ENCODE measurements at regions not wholly inside any gene's neighbourhood (a gene's known extent, or its start where the extent isn't known, plus 50 kb on each side); places are given as distances from the start of the nearest gene placed in this dataset.

GRCh38 chr5:164303646-164304215 lies 798.3 kb downstream of the MAT2B start:
- no peak overlapping the region for H3K4me3 ChIP-seq (ENCODE audit: low read length)
- no peak for ATAC-seq

DNA sequence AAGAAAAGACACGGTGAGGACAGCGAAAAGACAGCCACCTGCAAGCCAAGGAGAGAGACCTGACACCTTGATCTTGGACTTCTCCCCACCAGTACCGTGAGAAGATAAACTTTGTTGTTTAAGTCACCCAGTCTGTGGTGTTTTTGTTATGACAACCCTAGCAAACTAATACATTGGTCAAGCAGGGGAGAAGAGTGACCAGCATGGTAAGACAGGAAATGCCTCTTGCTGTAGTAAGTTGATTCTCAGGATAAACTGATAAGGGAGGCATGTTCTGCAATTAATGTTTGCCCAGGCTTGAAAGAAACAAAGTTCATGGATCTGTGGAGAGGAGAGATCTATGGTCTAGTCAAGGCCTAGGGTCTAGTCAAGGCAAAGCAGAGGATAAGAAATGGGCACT lies 801.2 kb downstream of the MAT2B start:
- Histone ChIP-seq H3K9me3 (ENCODE audit: control insufficient read depth in 2 of 3, low read length in 3 of 3) (no peaks in the 10 kb centered on the region), H3K4me3 (ENCODE audit: low read length) (no peak overlapping the region), H3K36me3 (ENCODE audit: control insufficient read depth in 2 of 3, insufficient read depth in 3 of 3, low read length in 3 of 3) (no peaks in the 10 kb centered on the region), H3K27me3 (ENCODE audit: control insufficient read depth in 2 of 2, insufficient read depth in 2 of 2, low read length in 2 of 2) (no peaks in the 10 kb centered on the region), H3K27ac (ENCODE audit: low read depth, low read length) (no peak overlapping the region), H3K4me1 (ENCODE audit: control insufficient read depth in 2 of 2, insufficient read depth in 2 of 2, low read length in 2 of 2) (no peaks in the 10 kb centered on the region)
- H3K4me3 Mint-ChIP-seq, result no peak overlapping the region
- H3K4me1 Mint-ChIP-seq, result no peaks in the 10 kb centered on the region
- ATAC-seq (no peak), DNase-seq (no peak)
- intact Hi-C loops (cut with micrococcal nuclease), result no loop called here
- H3K9me3 Mint-ChIP-seq, result peaks cover 0 to 13% (median 3%) of the 10 kb centered on the region in 11 donors
- no peak overlapping the region for H3K27ac Mint-ChIP-seq
- H3K36me3 Mint-ChIP-seq, result no peaks in the 10 kb centered on the region
- H3K27me3 Mint-ChIP-seq, result no peaks in the 10 kb centered on the region
- ChIA-PET POLR2A (no interaction called here), CTCF (no interaction called here)

More at GRCh38 chr5:164303646-164304215, 798.3 kb downstream of the MAT2B start:
- H3K4me1 Mint-ChIP-seq, result no peaks in the 10 kb centered on the region
- ChIA-PET POLR2A (no interaction called here), CTCF (no interaction called here)
- no peak for DNase-seq
- H3K27me3 Mint-ChIP-seq, result no peaks in the 10 kb centered on the region
- H3K4me3 Mint-ChIP-seq, result no peak overlapping the region
- H3K36me3 ChIP-seq (ENCODE audit: control insufficient read depth in 2 of 3, insufficient read depth in 3 of 3, low read length in 3 of 3), result no peaks in the 10 kb centered on the region
- H3K36me3 Mint-ChIP-seq, result no peaks in the 10 kb centered on the region
- H3K4me1 ChIP-seq (ENCODE audit: control insufficient read depth in 2 of 2, insufficient read depth in 2 of 2, low read length in 2 of 2), result no peaks in the 10 kb centered on the region
- peaks cover 0 to 13% (median 4%) of the 10 kb centered on the region in 11 donors for H3K9me3 Mint-ChIP-seq
- H3K27me3 ChIP-seq (ENCODE audit: control insufficient read depth in 2 of 2, insufficient read depth in 2 of 2, low read length in 2 of 2), result no peaks in the 10 kb centered on the region
- no peaks in the 10 kb centered on the region for H3K9me3 ChIP-seq (ENCODE audit: control insufficient read depth in 2 of 3, low read length in 3 of 3)
- H3K27ac ChIP-seq (ENCODE audit: low read depth, low read length), result no peak overlapping the region
- no peak overlapping the region for H3K27ac Mint-ChIP-seq
- intact Hi-C loops (cut with micrococcal nuclease), result no loop called here

GRCh38 chr5:164312801-164313200 lies 807.4 kb downstream of the MAT2B start:
- H3K4me1 ChIP-seq (ENCODE audit: control insufficient read depth in 2 of 2, insufficient read depth in 2 of 2, low read length in 2 of 2), result no peaks in the 10 kb centered on the region

GRCh38 chr5:164317676-164318075 lies 812.3 kb downstream of the MAT2B start:
- ATAC-seq (no peak), DNase-seq (no peak)
- H3K4me3 Mint-ChIP-seq, result no peak overlapping the region
- H3K27me3 Mint-ChIP-seq, result no peaks in the 10 kb centered on the region
- peaks cover 0 to 24% (median 0%) of the 10 kb centered on the region in 11 donors for H3K9me3 Mint-ChIP-seq
- Histone ChIP-seq H3K27ac (ENCODE audit: low read depth, low read length) (no peak overlapping the region), H3K27me3 (ENCODE audit: control insufficient read depth in 2 of 2, insufficient read depth in 2 of 2, low read length in 2 of 2) (no peaks in the 10 kb centered on the region), H3K4me3 (ENCODE audit: low read length) (no peak overlapping the region), H3K4me1 (ENCODE audit: control insufficient read depth in 2 of 2, insufficient read depth in 2 of 2, low read length in 2 of 2) (no peaks in the 10 kb centered on the region), H3K36me3 (ENCODE audit: control insufficient read depth in 2 of 3, insufficient read depth in 3 of 3, low read length in 3 of 3) (no peaks in the 10 kb centered on the region), H3K9me3 (ENCODE audit: control insufficient read depth in 2 of 3, low read length in 3 of 3) (no peaks in the 10 kb centered on the region)
- intact Hi-C loops (cut with micrococcal nuclease), result no loop called here
- CTCF ChIA-PET, result no interaction called here
- no peaks in the 10 kb centered on the region for H3K4me1 Mint-ChIP-seq
- no peak overlapping the region for H3K27ac Mint-ChIP-seq
- no peaks in the 10 kb centered on the region for H3K36me3 Mint-ChIP-seq
- POLR2A ChIA-PET, result no interaction called here

More at GRCh38 chr5:164312801-164313200, 807.4 kb downstream of the MAT2B start:
- H3K4me3 ChIP-seq (ENCODE audit: low read length), result no peak overlapping the region
- intact Hi-C loops (cut with micrococcal nuclease), result no loop called here
- H3K27me3 ChIP-seq (ENCODE audit: control insufficient read depth in 2 of 2, insufficient read depth in 2 of 2, low read length in 2 of 2), result no peaks in the 10 kb centered on the region
- CTCF ChIA-PET, result no interaction called here
- POLR2A ChIA-PET, result no interaction called here
- Mint-ChIP-seq H3K27me3 (no peaks in the 10 kb centered on the region), H3K4me1 (no peaks in the 10 kb centered on the region), H3K9me3 (peaks cover 0 to 17% (median 0%) of the 10 kb centered on the region in 11 donors), H3K36me3 (no peaks in the 10 kb centered on the region), H3K27ac (no peak overlapping the region), H3K4me3 (no peak overlapping the region)
- H3K27ac ChIP-seq (ENCODE audit: low read depth, low read length), result no peak overlapping the region
- H3K9me3 ChIP-seq (ENCODE audit: control insufficient read depth in 2 of 3, low read length in 3 of 3), result no peaks in the 10 kb centered on the region
- ATAC-seq (no peak), DNase-seq (no peak)
- no peaks in the 10 kb centered on the region for H3K36me3 ChIP-seq (ENCODE audit: control insufficient read depth in 2 of 3, insufficient read depth in 3 of 3, low read length in 3 of 3)

DNA sequence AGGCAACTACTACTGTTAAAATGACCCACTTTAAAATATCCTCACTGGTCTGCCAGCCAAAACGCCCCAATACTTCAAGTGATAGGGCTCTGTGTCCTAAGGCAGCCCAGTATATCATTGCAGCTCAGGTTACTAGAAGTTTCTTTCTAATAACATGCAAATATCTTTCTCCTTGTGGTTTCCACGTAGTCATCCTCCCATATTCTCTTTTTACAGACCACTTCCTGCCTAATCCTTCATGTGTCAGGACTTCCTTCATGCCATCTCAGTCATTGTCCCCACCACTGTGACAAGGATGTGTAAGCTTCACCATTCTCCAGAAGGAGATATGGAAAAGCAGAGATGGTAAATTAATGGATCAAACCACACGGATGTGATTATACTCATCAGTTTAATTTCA lies 813.7 kb downstream of the MAT2B start:
- no peaks in the 10 kb centered on the region for H3K36me3 Mint-ChIP-seq
- DNase-seq (no peak), ATAC-seq (no peak)
- no peaks in the 10 kb centered on the region for H3K4me1 Mint-ChIP-seq
- peaks cover 0 to 21% (median 0%) of the 10 kb centered on the region in 11 donors for H3K9me3 Mint-ChIP-seq
- Histone ChIP-seq H3K4me3 (ENCODE audit: low read length) (no peak overlapping the region), H3K27me3 (ENCODE audit: control insufficient read depth in 2 of 2, insufficient read depth in 2 of 2, low read length in 2 of 2) (no peaks in the 10 kb centered on the region), H3K4me1 (ENCODE audit: control insufficient read depth in 2 of 2, insufficient read depth in 2 of 2, low read length in 2 of 2) (no peaks in the 10 kb centered on the region), H3K36me3 (ENCODE audit: control insufficient read depth in 2 of 3, insufficient read depth in 3 of 3, low read length in 3 of 3) (no peaks in the 10 kb centered on the region), H3K9me3 (ENCODE audit: control insufficient read depth in 2 of 3, low read length in 3 of 3) (no peaks in the 10 kb centered on the region), H3K27ac (ENCODE audit: low read depth, low read length) (no peak overlapping the region)
- POLR2A ChIA-PET, result no interaction called here
- CTCF ChIA-PET, result no interaction called here
- no peaks in the 10 kb centered on the region for H3K27me3 Mint-ChIP-seq
- no peak overlapping the region for H3K27ac Mint-ChIP-seq
- intact Hi-C loops (cut with micrococcal nuclease), result no loop called here
- H3K4me3 Mint-ChIP-seq, result no peak overlapping the region

- ChIA-PET POLR2A (no interaction called here), CTCF (no interaction called here)
- Mint-ChIP-seq H3K9me3 (peaks cover 0 to 29% (median 12%) of the 10 kb centered on the region in 11 donors), H3K4me1 (no peaks in the 10 kb centered on the region), H3K27me3 (no peaks in the 10 kb centered on the region), H3K27ac (no peak overlapping the region), H3K36me3 (peaks cover 0 to 5% (median 0%) of the 10 kb centered on the region in 5 donors), H3K4me3 (no peak overlapping the region)
- ATAC-seq, result no peak
- H3K4me1 ChIP-seq (ENCODE audit: control insufficient read depth in 2 of 2, insufficient read depth in 2 of 2, low read length in 2 of 2), result no peaks in the 10 kb centered on the region
- no peak for DNase-seq
- no peaks in the 10 kb centered on the region for H3K36me3 ChIP-seq (ENCODE audit: control insufficient read depth in 2 of 3, insufficient read depth in 3 of 3, low read length in 3 of 3)
- no peak overlapping the region for H3K27ac ChIP-seq (ENCODE audit: low read depth, low read length)
- no peaks in the 10 kb centered on the region for H3K9me3 ChIP-seq (ENCODE audit: control insufficient read depth in 2 of 3, low read length in 3 of 3)
- H3K4me3 ChIP-seq (ENCODE audit: low read length), result no peak overlapping the region
- H3K27me3 ChIP-seq (ENCODE audit: control insufficient read depth in 2 of 2, insufficient read depth in 2 of 2, low read length in 2 of 2), result no peaks in the 10 kb centered on the region
- intact Hi-C loops (cut with micrococcal nuclease), result no loop called here
Observed at GRCh38 chr5:164324239-164324638, 818.8 kb downstream of the MAT2B start.

GRCh38 chr5:164326219-164326618 lies 820.8 kb downstream of the MAT2B start:
- no peaks in the 10 kb centered on the region for H3K9me3 ChIP-seq (ENCODE audit: control insufficient read depth in 2 of 3, low read length in 3 of 3)
- DNase-seq, result no peak
- H3K9me3 Mint-ChIP-seq, result peaks cover 0 to 20% (median 12%) of the 10 kb centered on the region in 11 donors
- no peaks in the 10 kb centered on the region for H3K4me1 Mint-ChIP-seq
- H3K36me3 Mint-ChIP-seq, result peaks cover 0 to 5% (median 0%) of the 10 kb centered on the region in 5 donors
- H3K27me3 ChIP-seq (ENCODE audit: control insufficient read depth in 2 of 2, insufficient read depth in 2 of 2, low read length in 2 of 2), result no peaks in the 10 kb centered on the region
- CTCF ChIA-PET, result no interaction called here
- no peak overlapping the region for H3K27ac Mint-ChIP-seq
- H3K36me3 ChIP-seq (ENCODE audit: control insufficient read depth in 2 of 3, insufficient read depth in 3 of 3, low read length in 3 of 3), result no peaks in the 10 kb centered on the region
- no peak overlapping the region for H3K4me3 Mint-ChIP-seq
- H3K27ac ChIP-seq (ENCODE audit: low read depth, low read length), result no peak overlapping the region
- no peak for ATAC-seq
- no peaks in the 10 kb centered on the region for H3K27me3 Mint-ChIP-seq
- H3K4me1 ChIP-seq (ENCODE audit: control insufficient read depth in 2 of 2, insufficient read depth in 2 of 2, low read length in 2 of 2), result no peaks in the 10 kb centered on the region
- intact Hi-C loops (cut with micrococcal nuclease), result no loop called here
- POLR2A ChIA-PET, result no interaction called here
- H3K4me3 ChIP-seq (ENCODE audit: low read length), result no peak overlapping the region

Data from naive thymus-derived CD4-positive, alpha-beta T cell (primary cell).